CD4-positive, alpha-beta T cell treated with Interleukin-6 for 4 hours (primary cell): ENCODE measurements at regions not wholly inside any gene's neighbourhood (a gene's known extent, or its start where the extent isn't known, plus 50 kb on each side); places are given as distances from the start of the nearest gene placed in this dataset.

Source experiments
- DNase-seq: peaks from one replicate; pipeline ENCODE4 v3.0.0-alpha.2; 2020; ENCODE audit warnings: mixed read lengths

GRCh38 chr6:164006459-164006858 lies 591.9 kb downstream of the QKI start:
- no peak for DNase-seq

- DNase-seq, result no peak
Observed at GRCh38 chr6:164005004-164005711, 590.6 kb downstream of the QKI start.

- no peak for DNase-seq
Observed at GRCh38 chr6:164000276-164000675, 585.8 kb downstream of the QKI start.

GRCh38 chr6:163999475-164000125 lies 585.1 kb downstream of the QKI start:
- DNase-seq, result no peak

- no peak for DNase-seq
Observed at GRCh38 chr6:163998496-163998895, 584.0 kb downstream of the QKI start.

GRCh38 chr6:163996491-163996890 lies 582.0 kb downstream of the QKI start:
- DNase-seq, result no peak

- no peak for DNase-seq
Observed at GRCh38 chr6:163994566-163994965, 580.0 kb downstream of the QKI start.

GRCh38 chr6:163992701-163993100 lies 578.2 kb downstream of the QKI start:
- no peak for DNase-seq

GRCh38 chr6:163992056-163992455 lies 577.5 kb downstream of the QKI start:
- DNase-seq, result no peak

- DNase-seq, result no peak
Observed at GRCh38 chr6:163991321-163991720, 576.8 kb downstream of the QKI start.

GRCh38 chr6:163986313-163986712 lies 571.8 kb downstream of the QKI start:
- DNase-seq, result no peak

- DNase-seq, result no peak
Observed at GRCh38 chr6:163985710-163986109, 571.2 kb downstream of the QKI start.

- DNase-seq, result no peak
Observed at GRCh38 chr6:163985040-163985439, 570.5 kb downstream of the QKI start.

GRCh38 chr6:163984124-163984936 lies 569.8 kb downstream of the QKI start:
- no peak for DNase-seq

GRCh38 chr6:163983679-163984078 lies 569.2 kb downstream of the QKI start:
- no peak for DNase-seq

GRCh38 chr6:163974322-163974721 lies 559.8 kb downstream of the QKI start:
- DNase-seq, result no peak

GRCh38 chr6:163971841-163972838 lies 557.6 kb downstream of the QKI start:
- DNase-seq, result no peak

- no peak for DNase-seq
Observed at GRCh38 chr6:163970846-163971564, 556.5 kb downstream of the QKI start.

GRCh38 chr6:163965426-163966348 lies 551.2 kb downstream of the QKI start:
- no peak for DNase-seq

- no peak for DNase-seq
Observed at GRCh38 chr6:163964789-163965188, 550.3 kb downstream of the QKI start.
